22Rv1 (cell line): ENCODE measurements at regions not wholly inside any gene's neighbourhood (a gene's known extent, or its start where the extent isn't known, plus 50 kb on each side); places are given as distances from the start of the nearest gene placed in this dataset.

ENCODE experiments used
- CTCF ChIP-seq: fragments of 450-650 bp; IDR thresholded peaks from 2 replicates; pipeline ENCODE4 v1.5.1; 2017; ENCODE audit warnings: mild to moderate bottlenecking
- ZFX ChIP-seq: fragments of 450-650 bp; IDR thresholded peaks from 2 replicates; pipeline ENCODE4 v1.6.1; 2017; ENCODE audit warnings: antibody characterized with exemption, borderline replicate concordance

GRCh38 chr5:122665051-122665450, 109.8 kb upstream of the SNX2 start:
- no peak for TF ChIP-seq CTCF
- TF ChIP-seq ZFX: no peak
